ENCODE measurements at regions not wholly inside any gene's neighbourhood (a gene's known extent, or its start where the extent isn't known, plus 50 kb on each side); places are given as distances from the start of the nearest gene placed in this dataset.

- Histone ChIP-seq H3K9me3 (ENCODE audit: low read depth, low read length) (no peaks in the 10 kb centered on the region), H3K9ac (ENCODE audit: insufficient read length) (no peak overlapping the region), H3K4me3 (no peak overlapping the region), H3K36me3 (ENCODE audit: insufficient read depth, low read length) (no peaks in the 10 kb centered on the region), H3K27ac (no peak overlapping the region)
- TF ChIP-seq POLR2AphosphoS5 (IDR thresholded peaks at IDR 0.05; ENCODE audit: borderline replicate concordance, low read depth, low read length) (no peak), EZH2 (IDR thresholded peaks at IDR 0.05) (no peak), FOXP2 (optimal IDR thresholded peaks at IDR 0.05; ENCODE audit: control extremely low read depth, extremely low read length, insufficient read depth) (no peak)
- DNase-seq (ENCODE audit: low read depth, low spot score): no peak
These were observed 755.4 kb downstream of the KCNJ2 start for GRCh38 chr17:70924776-70925175.

GRCh38 chr17:70929226-70929625 lies 759.9 kb downstream of the KCNJ2 start:
- Histone ChIP-seq H3K9ac (ENCODE audit: insufficient read length) (no peak overlapping the region), H3K27ac (no peak overlapping the region), H3K4me3 (no peak overlapping the region), H3K9me3 (ENCODE audit: low read depth, low read length) (no peaks in the 10 kb centered on the region), H3K36me3 (ENCODE audit: insufficient read depth, low read length) (no peaks in the 10 kb centered on the region)
- no peak for DNase-seq (ENCODE audit: low read depth, low spot score)
- TF ChIP-seq FOXP2 (optimal IDR thresholded peaks at IDR 0.05; ENCODE audit: control extremely low read depth, extremely low read length, insufficient read depth) (no peak), EZH2 (IDR thresholded peaks at IDR 0.05) (no peak), POLR2AphosphoS5 (IDR thresholded peaks at IDR 0.05; ENCODE audit: borderline replicate concordance, low read depth, low read length) (no peak)

GRCh38 chr17:70934231-70934630 lies 764.9 kb downstream of the KCNJ2 start:
- no peak for DNase-seq (ENCODE audit: low read depth, low spot score)
- Histone ChIP-seq H3K36me3 (ENCODE audit: insufficient read depth, low read length) (no peaks in the 10 kb centered on the region), H3K9ac (ENCODE audit: insufficient read length) (no peak overlapping the region), H3K4me3 (peak overlapping the region; percentile 41), H3K27ac (peak overlapping the region; percentile 20; the same call in 1 of the 2 replicates), H3K9me3 (ENCODE audit: low read depth, low read length) (no peaks in the 10 kb centered on the region)
- no peak for TF ChIP-seq FOXP2 (optimal IDR thresholded peaks at IDR 0.05; ENCODE audit: control extremely low read depth, extremely low read length, insufficient read depth)
- TF ChIP-seq POLR2AphosphoS5 (IDR thresholded peaks at IDR 0.05; ENCODE audit: borderline replicate concordance, low read depth, low read length): no peak
- TF ChIP-seq EZH2 (IDR thresholded peaks at IDR 0.05): no peak

DNA sequence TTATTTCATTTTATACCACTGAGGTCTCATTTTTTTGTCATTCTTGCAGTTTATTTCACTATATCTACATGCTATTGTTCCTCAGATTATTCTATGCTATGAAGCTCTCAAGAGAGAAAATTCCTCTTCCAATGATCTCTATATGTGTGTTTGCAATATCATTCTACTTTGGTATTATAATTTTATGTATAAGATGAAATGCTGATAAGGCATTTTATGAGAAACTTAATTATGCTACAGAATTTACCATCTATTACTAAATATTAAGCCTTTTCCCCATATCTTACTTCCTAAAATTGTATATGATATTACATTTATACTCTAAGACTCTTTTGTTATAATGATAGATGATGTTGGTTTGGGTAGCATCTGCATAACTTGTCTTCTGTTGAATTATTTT lies 765.5 kb downstream of the KCNJ2 start:
- Histone ChIP-seq H3K27ac (peak overlapping the region; percentile 20; the same call in 1 of the 2 replicates), H3K9ac (ENCODE audit: insufficient read length) (no peak overlapping the region), H3K9me3 (ENCODE audit: low read depth, low read length) (no peaks in the 10 kb centered on the region), H3K4me3 (no peak overlapping the region), H3K36me3 (ENCODE audit: insufficient read depth, low read length) (no peaks in the 10 kb centered on the region)
- DNase-seq (ENCODE audit: low read depth, low spot score): no peak
- TF ChIP-seq FOXP2 (optimal IDR thresholded peaks at IDR 0.05; ENCODE audit: control extremely low read depth, extremely low read length, insufficient read depth): no peak
- no peak for TF ChIP-seq POLR2AphosphoS5 (IDR thresholded peaks at IDR 0.05; ENCODE audit: borderline replicate concordance, low read depth, low read length)
- TF ChIP-seq EZH2 (IDR thresholded peaks at IDR 0.05): no peak

GRCh38 chr17:70936724-70937123 lies 767.4 kb downstream of the KCNJ2 start:
- no peaks in the 10 kb centered on the region for H3K36me3 ChIP-seq (ENCODE audit: insufficient read depth, low read length)
- DNase-seq (ENCODE audit: low read depth, low spot score): no peak
- no peak overlapping the region for H3K9ac ChIP-seq (ENCODE audit: insufficient read length)
- TF ChIP-seq EZH2 (IDR thresholded peaks at IDR 0.05) (no peak), FOXP2 (optimal IDR thresholded peaks at IDR 0.05; ENCODE audit: control extremely low read depth, extremely low read length, insufficient read depth) (no peak)
- no peaks in the 10 kb centered on the region for H3K9me3 ChIP-seq (ENCODE audit: low read depth, low read length)
- no peak overlapping the region for H3K27ac ChIP-seq
- no peak overlapping the region for H3K4me3 ChIP-seq

GRCh38 chr17:70938336-70938735 lies 769.0 kb downstream of the KCNJ2 start:
- DNase-seq (ENCODE audit: low read depth, low spot score): no peak
- H3K9me3 ChIP-seq (ENCODE audit: low read depth, low read length): no peaks in the 10 kb centered on the region
- no peaks in the 10 kb centered on the region for H3K36me3 ChIP-seq (ENCODE audit: insufficient read depth, low read length)
- H3K27ac ChIP-seq: no peak overlapping the region
- no peak for TF ChIP-seq POLR2AphosphoS5 (IDR thresholded peaks at IDR 0.05; ENCODE audit: borderline replicate concordance, low read depth, low read length)
- no peak for TF ChIP-seq FOXP2 (optimal IDR thresholded peaks at IDR 0.05; ENCODE audit: control extremely low read depth, extremely low read length, insufficient read depth)
- TF ChIP-seq EZH2 (IDR thresholded peaks at IDR 0.05): no peak
- H3K9ac ChIP-seq (ENCODE audit: insufficient read length): no peak overlapping the region
- no peak overlapping the region for H3K4me3 ChIP-seq

DNA sequence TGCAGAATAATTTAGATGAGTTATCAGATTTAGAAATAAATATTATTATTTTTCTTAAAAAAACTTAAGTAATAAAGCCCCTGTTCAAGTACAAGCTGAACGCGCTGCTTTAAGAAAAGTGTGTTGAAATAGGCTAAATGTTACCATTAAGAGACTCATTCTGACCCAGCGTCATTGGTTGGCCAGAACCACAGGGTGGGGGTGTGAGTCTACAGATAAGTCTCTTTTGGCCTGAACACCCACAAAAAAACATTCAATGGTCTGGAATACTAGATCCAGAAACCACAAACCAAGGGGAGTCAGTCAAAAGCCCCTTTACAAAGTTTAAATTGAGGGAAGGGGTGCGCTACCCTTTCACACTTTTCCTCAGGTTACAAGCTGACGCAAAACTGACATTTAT lies 776.1 kb downstream of the KCNJ2 start:
- Histone ChIP-seq H3K9me3 (ENCODE audit: low read depth, low read length) (no peaks in the 10 kb centered on the region), H3K36me3 (ENCODE audit: insufficient read depth, low read length) (no peaks in the 10 kb centered on the region), H3K9ac (ENCODE audit: insufficient read length) (no peak overlapping the region), H3K4me3 (no peak overlapping the region), H3K27ac (no peak overlapping the region)
- TF ChIP-seq POLR2AphosphoS5 (IDR thresholded peaks at IDR 0.05; ENCODE audit: borderline replicate concordance, low read depth, low read length) (no peak), EZH2 (IDR thresholded peaks at IDR 0.05) (no peak)
- DNase-seq (ENCODE audit: low read depth, low spot score): no peak

DNA sequence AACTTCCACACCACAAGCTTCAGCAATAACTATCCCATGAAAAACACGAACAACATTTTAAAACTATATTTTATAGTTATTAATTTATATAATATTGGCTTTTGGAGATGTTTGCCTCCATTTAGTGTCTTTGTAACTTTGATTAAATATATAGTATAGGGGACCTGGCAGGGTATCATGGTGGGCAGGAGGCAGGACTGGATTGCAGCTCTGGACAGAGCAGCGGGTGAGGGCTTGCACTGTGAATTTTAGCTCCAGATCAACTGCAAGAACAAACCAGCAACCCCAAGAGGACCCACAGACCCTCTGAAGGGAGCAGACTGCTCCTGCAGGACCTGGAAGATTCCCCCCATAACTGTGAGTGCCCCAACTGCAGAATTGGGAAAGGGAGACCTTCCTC lies 777.9 kb downstream of the KCNJ2 start:
- no peaks in the 10 kb centered on the region for H3K36me3 ChIP-seq (ENCODE audit: insufficient read depth, low read length)
- TF ChIP-seq EZH2 (IDR thresholded peaks at IDR 0.05) (no peak), FOXP2 (optimal IDR thresholded peaks at IDR 0.05; ENCODE audit: control extremely low read depth, extremely low read length, insufficient read depth) (no peak), POLR2AphosphoS5 (IDR thresholded peaks at IDR 0.05; ENCODE audit: borderline replicate concordance, low read depth, low read length) (no peak)
- H3K9ac ChIP-seq (ENCODE audit: insufficient read length): no peak overlapping the region
- no peak for DNase-seq (ENCODE audit: low read depth, low spot score)
- H3K27ac ChIP-seq: no peak overlapping the region
- H3K9me3 ChIP-seq (ENCODE audit: low read depth, low read length): no peaks in the 10 kb centered on the region
- no peak overlapping the region for H3K4me3 ChIP-seq
